GM23338 (cell line): ENCODE measurements at regions not wholly inside any gene's neighbourhood (a gene's known extent, or its start where the extent isn't known, plus 50 kb on each side); places are given as distances from the start of the nearest gene placed in this dataset.

Experiments
- ATAC-seq: fragments of 200-7000 bp; cut with Tn5 transposase; 3 replicates; pipeline ENCODE4 v1.9.1; 2020
- DNase-seq: peaks from one replicate; pipeline ENCODE4 v3.0.0-alpha.2; 2015; ENCODE audit warnings: low spot score
- H2AFZ ChIP-seq: fragments of 200-600 bp; sonication (generic); 2 replicates; pipeline ENCODE4 v1.8.0; 2016; ENCODE audit warnings: antibody characterized with exemption, mild to moderate bottlenecking, moderate library complexity
- H3F3A ChIP-seq: fragments of 200-600 bp; sonication (generic); replicated peaks from 2 replicates; pipeline ENCODE4 v1.8.0; 2017; ENCODE audit warnings: antibody characterized with exemption, mixed run types, low read depth
- H3K27ac ChIP-seq: fragments of 200-600 bp; sonication (generic); 2 replicates; pipeline ENCODE4 v1.6.1; 2016; ENCODE audit warnings: low read depth
- H3K27me3 ChIP-seq: fragments of 200-600 bp; sonication (generic); 2 replicates; pipeline ENCODE4 v1.8.0; 2016; ENCODE audit warnings: mild to moderate bottlenecking, mixed run types, moderate library complexity; ENCODE audit not compliant: insufficient read depth
- H3K36me3 ChIP-seq: fragments of 200-600 bp; sonication (generic); 2 replicates; pipeline ENCODE4 v1.8.0; 2016; ENCODE audit warnings: mild to moderate bottlenecking; ENCODE audit not compliant: insufficient read depth
- H3K4me1 ChIP-seq: fragments of 200-600 bp; sonication (generic); 2 replicates; pipeline ENCODE4 v1.8.0; 2016; ENCODE audit warnings: mild to moderate bottlenecking, moderate library complexity; ENCODE audit not compliant: insufficient read depth
- H3K4me2 ChIP-seq: fragments of 200-600 bp; sonication (generic); 2 replicates; pipeline ENCODE4 v1.7.1; 2017; ENCODE audit warnings: mixed run types
- H3K4me3 ChIP-seq: fragments of 200-600 bp; sonication (generic); 2 replicates; pipeline ENCODE4 v1.6.1; 2016; ENCODE audit warnings: mixed run types
- H3K79me2 ChIP-seq: fragments of 200-600 bp; sonication (generic); replicated peaks from 2 replicates; pipeline ENCODE4 v1.8.0; 2017; ENCODE audit warnings: mild to moderate bottlenecking; ENCODE audit not compliant: insufficient read depth
- H3K9me2 ChIP-seq: fragments of 200-600 bp; sonication (generic); 2 replicates; pipeline ENCODE4 v1.8.0; 2017; ENCODE audit not compliant: insufficient read depth
- H4K20me1 ChIP-seq: fragments of 200-600 bp; sonication (generic); replicated peaks from 2 replicates; pipeline ENCODE4 v1.8.0; 2017; ENCODE audit warnings: mild to moderate bottlenecking; ENCODE audit not compliant: insufficient read depth
- H3K27ac Mint-ChIP-seq: 2 replicates; pipeline ENCODE4 v1.8.0; 2020; ENCODE audit warnings: inconsistent platforms, mild to moderate bottlenecking, moderate library complexity, mixed read lengths
- H3K27me3 Mint-ChIP-seq: 3 replicates; pipeline ENCODE4 v1.8.0; 2022; ENCODE audit warnings: low read depth, mild to moderate bottlenecking, moderate library complexity, mixed read lengths, inconsistent platforms; ENCODE audit not compliant: insufficient read depth, poor library complexity
- H3K36me3 Mint-ChIP-seq: 3 replicates; pipeline ENCODE4 v1.8.0; 2021; ENCODE audit warnings: low read depth, mild to moderate bottlenecking, inconsistent platforms, moderate library complexity, mixed read lengths
- H3K4me1 Mint-ChIP-seq: 3 replicates; pipeline ENCODE4 v1.8.0; 2020; ENCODE audit warnings: mild to moderate bottlenecking, inconsistent platforms, mixed read lengths
- H3K4me3 Mint-ChIP-seq: 3 replicates; pipeline ENCODE4 v1.8.0; 2021; ENCODE audit warnings: moderate library complexity, mild to moderate bottlenecking, inconsistent platforms, mixed read lengths
- H3K9me3 Mint-ChIP-seq: 3 replicates; pipeline ENCODE4 v1.8.0; 2020; ENCODE audit warnings: moderate library complexity, mild to moderate bottlenecking, inconsistent platforms, mixed read lengths
- CREB1 ChIP-seq: fragments of 250-450 bp; sonication (Bioruptor Pico); IDR thresholded peaks from 2 replicates; pipeline ENCODE4 v1.5.0; 2020; ENCODE audit warnings: low read depth, mild to moderate bottlenecking, moderate library complexity
- ETS1 ChIP-seq: IDR thresholded peaks from 2 replicates; pipeline ENCODE4 v1.6.1; 2016; ENCODE audit warnings: antibody characterized with exemption
- EZH2phosphoT487 ChIP-seq: fragments of 200-600 bp; sonication (generic); IDR thresholded peaks from one replicate; pipeline ENCODE4 v1.8.1; 2018; ENCODE audit warnings: antibody characterized with exemption; ENCODE audit not compliant: unreplicated experiment
- REST ChIP-seq: IDR thresholded peaks from one replicate; pipeline ENCODE4 v1.6.1; 2018; ENCODE audit warnings: antibody characterized with exemption; ENCODE audit not compliant: unreplicated experiment
- ZNF331 ChIP-seq: fragments of 250-450 bp; sonication (Bioruptor Pico); IDR thresholded peaks from 2 replicates; pipeline ENCODE4 v1.5.0; 2020; ENCODE audit warnings: low read depth, mild to moderate bottlenecking, moderate library complexity
- ZNF462 ChIP-seq: fragments of 250-450 bp; sonication (Bioruptor Pico); IDR thresholded peaks from 2 replicates; pipeline ENCODE4 v1.5.0; 2020; ENCODE audit warnings: mild to moderate bottlenecking, moderate library complexity

GRCh38 chrX:123093792-123094191, 90.3 kb upstream of the GRIA3 start:
- ATAC-seq (no peak), DNase-seq (no peak)
- no peaks in the 10 kb centered on the region for H3K27me3 ChIP-seq
- no peak overlapping the region for H3K27ac ChIP-seq
- Mint-ChIP-seq H3K27me3 (peaks cover 3% of the 10 kb centered on the region), H3K36me3 (no peaks in the 10 kb centered on the region), H3K27ac (no peak overlapping the region), H3K4me1 (peaks cover 19% of the 10 kb centered on the region), H3K9me3 (no peaks in the 10 kb centered on the region), H3K4me3 (no peak overlapping the region)
- H4K20me1 ChIP-seq, result no peaks in the 10 kb centered on the region
- no peaks in the 10 kb centered on the region for H3K36me3 ChIP-seq
- TF ChIP-seq REST, result no peak
- no peak for TF ChIP-seq EZH2phosphoT487
- H3F3A ChIP-seq, result no peaks in the 10 kb centered on the region
- H3K4me3 ChIP-seq, result no peak overlapping the region
- H3K4me1 ChIP-seq, result peaks cover 19% of the 10 kb centered on the region
- no peaks in the 10 kb centered on the region for H3K79me2 ChIP-seq
- no peak overlapping the region for H3K4me2 ChIP-seq
- H2AFZ ChIP-seq, result no peak overlapping the region
- H3K9me2 ChIP-seq, result no peaks in the 10 kb centered on the region

GRCh38 chrX:123108513-123109427, 75.3 kb upstream of the GRIA3 start:
- Histone ChIP-seq H3F3A (no peaks in the 10 kb centered on the region), H3K79me2 (no peaks in the 10 kb centered on the region), H3K4me2 (no peak overlapping the region), H3K36me3 (no peaks in the 10 kb centered on the region), H3K4me1 (no peaks in the 10 kb centered on the region), H3K27me3 (no peaks in the 10 kb centered on the region), H3K9me2 (no peaks in the 10 kb centered on the region), H2AFZ (no peak overlapping the region), H3K27ac (no peak overlapping the region), H4K20me1 (no peaks in the 10 kb centered on the region), H3K4me3 (no peak overlapping the region)
- no peaks in the 10 kb centered on the region for H3K36me3 Mint-ChIP-seq
- no peak overlapping the region for H3K27ac Mint-ChIP-seq
- H3K4me3 Mint-ChIP-seq, result no peak overlapping the region
- no peak for ATAC-seq
- no peak for DNase-seq
- no peaks in the 10 kb centered on the region for H3K27me3 Mint-ChIP-seq
- H3K9me3 Mint-ChIP-seq, result no peaks in the 10 kb centered on the region
- no peaks in the 10 kb centered on the region for H3K4me1 Mint-ChIP-seq
- TF ChIP-seq ZNF331 (no peak), CREB1 (no peak), ZNF462 (CRISPR knock-in tag) (no peak), ETS1 (no peak)
